ENCODE measurements at regions not wholly inside any gene's neighbourhood (a gene's known extent, or its start where the extent isn't known, plus 50 kb on each side); places are given as distances from the start of the nearest gene placed in this dataset.

- TF ChIP-seq, protein P1, sequence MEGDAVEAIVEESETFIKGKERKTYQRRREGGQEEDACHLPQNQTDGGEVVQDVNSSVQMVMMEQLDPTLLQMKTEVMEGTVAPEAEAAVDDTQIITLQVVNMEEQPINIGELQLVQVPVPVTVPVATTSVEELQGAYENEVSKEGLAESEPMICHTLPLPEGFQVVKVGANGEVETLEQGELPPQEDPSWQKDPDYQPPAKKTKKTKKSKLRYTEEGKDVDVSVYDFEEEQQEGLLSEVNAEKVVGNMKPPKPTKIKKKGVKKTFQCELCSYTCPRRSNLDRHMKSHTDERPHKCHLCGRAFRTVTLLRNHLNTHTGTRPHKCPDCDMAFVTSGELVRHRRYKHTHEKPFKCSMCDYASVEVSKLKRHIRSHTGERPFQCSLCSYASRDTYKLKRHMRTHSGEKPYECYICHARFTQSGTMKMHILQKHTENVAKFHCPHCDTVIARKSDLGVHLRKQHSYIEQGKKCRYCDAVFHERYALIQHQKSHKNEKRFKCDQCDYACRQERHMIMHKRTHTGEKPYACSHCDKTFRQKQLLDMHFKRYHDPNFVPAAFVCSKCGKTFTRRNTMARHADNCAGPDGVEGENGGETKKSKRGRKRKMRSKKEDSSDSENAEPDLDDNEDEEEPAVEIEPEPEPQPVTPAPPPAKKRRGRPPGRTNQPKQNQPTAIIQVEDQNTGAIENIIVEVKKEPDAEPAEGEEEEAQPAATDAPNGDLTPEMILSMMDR (IDR thresholded peaks at IDR 0.05), result no peak
- TF ChIP-seq POLR2A (IDR thresholded peaks at IDR 0.05), result no peak
Observed at GRCh38 chr2:220764171-220764570, 807.9 kb downstream of the EPHA4 start.
